Mucosa of stomach (tissue), 1 donor: ENCODE measurements at regions not wholly inside any gene's neighbourhood (a gene's known extent, or its start where the extent isn't known, plus 50 kb on each side); places are given as distances from the start of the nearest gene placed in this dataset.
"Not testable (repeated sequence)": the region's sequence is repeated elsewhere in the genome, so short reads cannot be mapped to it uniquely, and the experiment has no call there.

Experiments
- H3K27me3 ChIP-seq: one replicate; pipeline ENCODE4 v1.7.0; 2013; ENCODE audit warnings: mild to moderate bottlenecking, low read length; ENCODE audit not compliant: control insufficient read depth, insufficient read depth
- H3K36me3 ChIP-seq: one replicate; pipeline ENCODE4 v1.7.0; 2013; ENCODE audit warnings: low read length; ENCODE audit not compliant: control insufficient read depth, insufficient read depth
- H3K4me1 ChIP-seq: one replicate; pipeline ENCODE4 v1.7.0; 2013; ENCODE audit warnings: mild to moderate bottlenecking, low read length; ENCODE audit not compliant: control insufficient read depth, insufficient read depth
- H3K4me3 ChIP-seq: one replicate; pipeline ENCODE4 v1.7.0; 2013; ENCODE audit warnings: low read length
- H3K9ac ChIP-seq: one replicate; pipeline ENCODE4 v1.7.0; 2013; ENCODE audit warnings: mild to moderate bottlenecking, low read length, moderate library complexity
- H3K9me3 ChIP-seq: one replicate; pipeline ENCODE4 v1.7.0; 2013; ENCODE audit warnings: mild to moderate bottlenecking, low read length, moderate library complexity; ENCODE audit not compliant: control insufficient read depth
- donor health status: Pancreatic carcinoma.

- not testable (repeated sequence) for H3K27me3 ChIP-seq, H3K4me1 ChIP-seq, H3K4me3 ChIP-seq, H3K9me3 ChIP-seq, H3K36me3 ChIP-seq, H3K9ac ChIP-seq
Measured at GRCh38 chr6:771683-772082, 78.7 kb upstream of the EXOC2 start.

GRCh38 chr6:767755-768512 is 75.0 kb upstream of the EXOC2 start:
- no peaks in the 10 kb centered on the region for H3K9me3 ChIP-seq
- peaks cover 4% of the 10 kb centered on the region for H3K27me3 ChIP-seq

GRCh38 chr6:766625-767024 is 73.7 kb upstream of the EXOC2 start:
- Histone ChIP-seq H3K9ac (no peak overlapping the region), H3K9me3 (no peaks in the 10 kb centered on the region), H3K36me3 (no peaks in the 10 kb centered on the region), H3K27me3 (peaks cover 4% of the 10 kb centered on the region), H3K4me1 (no peaks in the 10 kb centered on the region), H3K4me3 (no peak overlapping the region)

More at GRCh38 chr6:767755-768512, 75.0 kb upstream of the EXOC2 start:
- Histone ChIP-seq H3K4me3 (no peak overlapping the region), H3K4me1 (no peaks in the 10 kb centered on the region), H3K9ac (no peak overlapping the region), H3K36me3 (no peaks in the 10 kb centered on the region)

- H3K9ac ChIP-seq, result no peak overlapping the region
- H3K36me3 ChIP-seq, result no peaks in the 10 kb centered on the region
- peaks cover 3% of the 10 kb centered on the region for H3K27me3 ChIP-seq
- H3K9me3 ChIP-seq, result no peaks in the 10 kb centered on the region
- no peaks in the 10 kb centered on the region for H3K4me1 ChIP-seq
- no peak overlapping the region for H3K4me3 ChIP-seq
Measured at GRCh38 chr6:761997-762396, 69.1 kb upstream of the EXOC2 start.

GRCh38 chr6:760982-761955 is 68.3 kb upstream of the EXOC2 start:
- no peak overlapping the region for H3K9ac ChIP-seq
- no peaks in the 10 kb centered on the region for H3K9me3 ChIP-seq
- H3K4me1 ChIP-seq, result no peaks in the 10 kb centered on the region
- H3K4me3 ChIP-seq, result no peak overlapping the region
- no peaks in the 10 kb centered on the region for H3K27me3 ChIP-seq
- H3K36me3 ChIP-seq, result no peaks in the 10 kb centered on the region

- Histone ChIP-seq H3K9ac (no peak overlapping the region), H3K4me1 (no peaks in the 10 kb centered on the region), H3K27me3 (no peaks in the 10 kb centered on the region), H3K4me3 (no peak overlapping the region), H3K36me3 (no peaks in the 10 kb centered on the region), H3K9me3 (no peaks in the 10 kb centered on the region)
Measured at GRCh38 chr6:759729-760128, 66.8 kb upstream of the EXOC2 start.

- Histone ChIP-seq H3K36me3 (no peaks in the 10 kb centered on the region), H3K4me3 (no peak overlapping the region), H3K9ac (no peak overlapping the region), H3K4me1 (no peaks in the 10 kb centered on the region), H3K9me3 (no peaks in the 10 kb centered on the region), H3K27me3 (no peaks in the 10 kb centered on the region)
Measured at GRCh38 chr6:756224-756623, 63.3 kb upstream of the EXOC2 start.

- Histone ChIP-seq H3K4me3 (no peak overlapping the region), H3K9me3 (no peaks in the 10 kb centered on the region), H3K9ac (no peak overlapping the region), H3K4me1 (no peaks in the 10 kb centered on the region), H3K36me3 (no peaks in the 10 kb centered on the region), H3K27me3 (no peaks in the 10 kb centered on the region)
Measured at GRCh38 chr6:754202-754601, 61.3 kb upstream of the EXOC2 start.

- Histone ChIP-seq H3K9me3 (no peaks in the 10 kb centered on the region), H3K4me1 (no peaks in the 10 kb centered on the region), H3K9ac (no peak overlapping the region), H3K36me3 (no peaks in the 10 kb centered on the region), H3K4me3 (no peak overlapping the region), H3K27me3 (no peaks in the 10 kb centered on the region)
Measured at GRCh38 chr6:753486-753885, 60.5 kb upstream of the EXOC2 start.

GRCh38 chr6:752438-752837 is 59.5 kb upstream of the EXOC2 start:
- Histone ChIP-seq H3K4me3 (no peak overlapping the region), H3K4me1 (no peaks in the 10 kb centered on the region), H3K9me3 (no peaks in the 10 kb centered on the region), H3K9ac (no peak overlapping the region), H3K27me3 (no peaks in the 10 kb centered on the region), H3K36me3 (no peaks in the 10 kb centered on the region)

GRCh38 chr6:751765-752164 is 58.8 kb upstream of the EXOC2 start:
- H3K9ac ChIP-seq, result no peak overlapping the region
- no peaks in the 10 kb centered on the region for H3K9me3 ChIP-seq
- no peaks in the 10 kb centered on the region for H3K36me3 ChIP-seq
- no peaks in the 10 kb centered on the region for H3K27me3 ChIP-seq
- H3K4me1 ChIP-seq, result no peaks in the 10 kb centered on the region
- H3K4me3 ChIP-seq, result no peak overlapping the region

GRCh38 chr6:747921-748320 is 55.0 kb upstream of the EXOC2 start:
- no peaks in the 10 kb centered on the region for H3K9me3 ChIP-seq

More at GRCh38 chr6:747921-748320, 55.0 kb upstream of the EXOC2 start:
- H3K4me1 ChIP-seq, result no peaks in the 10 kb centered on the region
- no peaks in the 10 kb centered on the region for H3K27me3 ChIP-seq
- no peak overlapping the region for H3K9ac ChIP-seq
- no peaks in the 10 kb centered on the region for H3K36me3 ChIP-seq
- H3K4me3 ChIP-seq, result no peak overlapping the region
